Left ventricle myocardium inferior (tissue), 1 donor: ENCODE measurements at regions not wholly inside any gene's neighbourhood (a gene's known extent, or its start where the extent isn't known, plus 50 kb on each side); places are given as distances from the start of the nearest gene placed in this dataset.

Experiments used
- DNase-seq: peaks from one replicate; pipeline ENCODE4 v3.0.0-alpha.2; 2020
- H3K27ac ChIP-seq: fragments of 200-600 bp; replicated peaks from 2 replicates; pipeline ENCODE4 v1.8.0; 2021
- H3K27me3 ChIP-seq: fragments of 200-600 bp; 2 replicates; pipeline ENCODE4 v1.8.0; 2021; ENCODE audit warnings: low read depth
- H3K36me3 ChIP-seq: fragments of 200-600 bp; 2 replicates; pipeline ENCODE4 v1.8.0; 2021
- H3K4me1 ChIP-seq: fragments of 200-600 bp; 2 replicates; pipeline ENCODE4 v1.8.0; 2021
- H3K4me3 ChIP-seq: fragments of 200-600 bp; 2 replicates; pipeline ENCODE4 v1.8.0; 2021; ENCODE audit warnings: mild to moderate bottlenecking, moderate library complexity
- H3K9me3 ChIP-seq: fragments of 200-600 bp; replicated peaks from 2 replicates; pipeline ENCODE4 v1.8.0; 2021
- intact Hi-C: fragments of 100-400 bp; cut with micrococcal nuclease; formaldehyde crosslinking; loops from one replicate; pipeline ENCODE4 v1.11.0; 2022
- TF ChIP-seq, protein P1 (sequence below): fragments of 200-600 bp; IDR thresholded peaks from 2 replicates; pipeline ENCODE4 v1.8.0; 2021; ENCODE audit warnings: antibody characterized with exemption, mild to moderate bottlenecking, borderline replicate concordance
- donor health status: DM: no; HTN: yes; CAD: no; lungs with severe emphysema.

DNA sequence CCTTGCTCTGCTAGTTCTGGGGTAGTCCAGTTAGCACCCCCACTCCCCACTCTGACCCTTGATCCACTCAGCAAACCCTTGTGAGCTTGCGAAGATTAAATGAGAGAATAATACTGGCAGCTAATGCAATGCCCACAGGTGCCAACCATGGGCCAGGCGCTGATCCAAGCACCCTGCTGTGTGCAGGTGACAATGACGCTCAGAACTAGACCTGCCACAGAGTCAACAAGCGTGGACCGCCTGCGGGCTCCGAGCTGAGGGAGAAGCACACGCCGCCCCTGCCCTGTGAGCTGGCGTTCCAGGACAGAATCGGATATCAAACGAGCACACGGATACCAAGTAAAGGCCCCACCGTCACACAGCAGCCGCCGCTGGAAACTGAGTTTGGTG, 129.2 kb downstream of the FAM53A start:
- Histone ChIP-seq H3K27ac (no peak overlapping the region), H3K4me1 (peaks cover 1% of the 10 kb centered on the region), H3K9me3 (no peaks in the 10 kb centered on the region), H3K27me3 (peaks cover 84% of the 10 kb centered on the region), H3K36me3 (no peaks in the 10 kb centered on the region), H3K4me3 (no peak overlapping the region)
- intact Hi-C loops, result no loop called here
- no peak for DNase-seq
- TF ChIP-seq, protein P1, sequence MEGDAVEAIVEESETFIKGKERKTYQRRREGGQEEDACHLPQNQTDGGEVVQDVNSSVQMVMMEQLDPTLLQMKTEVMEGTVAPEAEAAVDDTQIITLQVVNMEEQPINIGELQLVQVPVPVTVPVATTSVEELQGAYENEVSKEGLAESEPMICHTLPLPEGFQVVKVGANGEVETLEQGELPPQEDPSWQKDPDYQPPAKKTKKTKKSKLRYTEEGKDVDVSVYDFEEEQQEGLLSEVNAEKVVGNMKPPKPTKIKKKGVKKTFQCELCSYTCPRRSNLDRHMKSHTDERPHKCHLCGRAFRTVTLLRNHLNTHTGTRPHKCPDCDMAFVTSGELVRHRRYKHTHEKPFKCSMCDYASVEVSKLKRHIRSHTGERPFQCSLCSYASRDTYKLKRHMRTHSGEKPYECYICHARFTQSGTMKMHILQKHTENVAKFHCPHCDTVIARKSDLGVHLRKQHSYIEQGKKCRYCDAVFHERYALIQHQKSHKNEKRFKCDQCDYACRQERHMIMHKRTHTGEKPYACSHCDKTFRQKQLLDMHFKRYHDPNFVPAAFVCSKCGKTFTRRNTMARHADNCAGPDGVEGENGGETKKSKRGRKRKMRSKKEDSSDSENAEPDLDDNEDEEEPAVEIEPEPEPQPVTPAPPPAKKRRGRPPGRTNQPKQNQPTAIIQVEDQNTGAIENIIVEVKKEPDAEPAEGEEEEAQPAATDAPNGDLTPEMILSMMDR, result no peak

DNA sequence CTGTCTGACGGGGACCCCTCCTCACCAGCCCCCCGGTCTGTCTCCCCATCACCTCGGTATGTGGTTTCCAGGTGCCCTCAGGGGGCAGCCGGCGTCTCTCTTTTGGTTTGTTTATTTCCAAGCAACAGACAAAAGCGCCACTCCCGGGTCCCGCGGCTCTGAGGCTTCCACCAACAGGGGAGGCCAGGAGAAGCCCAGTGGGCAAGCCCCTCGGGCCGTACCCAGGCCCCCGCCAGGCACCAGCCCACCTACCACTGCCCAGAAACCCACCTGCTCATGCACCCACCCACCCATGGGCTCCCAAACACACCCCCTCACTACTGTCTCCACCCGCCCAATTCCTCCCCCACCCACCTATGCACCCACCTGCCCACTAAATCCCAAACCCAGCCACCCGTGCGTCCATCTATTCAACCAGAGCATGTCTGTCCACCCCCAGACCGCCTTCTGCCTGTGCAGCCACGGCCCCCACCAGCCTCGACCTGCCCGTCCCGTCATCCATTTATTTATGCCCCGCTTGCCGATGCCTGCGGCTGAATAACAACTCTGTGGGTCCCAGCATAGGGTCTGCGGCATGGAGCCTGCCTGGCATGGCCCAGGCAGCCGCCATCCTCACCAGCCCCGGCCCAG, 129.8 kb downstream of the FAM53A start:
- H3K27me3 ChIP-seq, result peaks cover 84% of the 10 kb centered on the region
- H3K36me3 ChIP-seq, result no peaks in the 10 kb centered on the region
- TF ChIP-seq, protein P1, result no peak
- peaks cover 7% of the 10 kb centered on the region for H3K4me1 ChIP-seq
- no peak overlapping the region for H3K27ac ChIP-seq
- no peaks in the 10 kb centered on the region for H3K9me3 ChIP-seq
- DNase-seq, result no peak
- H3K4me3 ChIP-seq, result no peak overlapping the region
- intact Hi-C loops, result no loop called here

DNA sequence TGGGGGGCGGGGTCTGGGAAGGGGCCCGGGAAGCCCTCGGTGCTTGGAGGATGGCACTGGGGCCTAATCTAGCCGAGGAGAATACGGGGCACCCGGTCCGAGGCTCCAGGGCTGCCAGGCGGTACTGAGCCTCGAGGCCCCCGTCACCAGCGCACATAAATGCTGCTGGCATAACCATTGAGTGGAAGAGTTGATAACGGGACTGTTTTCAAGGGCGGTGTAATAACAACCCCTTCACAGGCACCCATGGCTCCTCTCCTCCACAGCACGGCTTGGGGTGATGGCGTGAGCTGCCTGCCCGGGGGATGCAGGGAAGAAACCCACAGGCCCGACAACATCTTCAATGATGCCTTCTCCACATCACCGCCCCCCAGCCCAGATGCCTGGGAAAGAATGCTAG, 130.7 kb downstream of the FAM53A start:
- intact Hi-C loops, result no loop called here
- DNase-seq, result no peak
- H3K4me1 ChIP-seq, result peaks cover 16% of the 10 kb centered on the region
- no peak overlapping the region for H3K27ac ChIP-seq
- no peaks in the 10 kb centered on the region for H3K36me3 ChIP-seq
- no peaks in the 10 kb centered on the region for H3K9me3 ChIP-seq
- peaks cover 81% of the 10 kb centered on the region for H3K27me3 ChIP-seq
- H3K4me3 ChIP-seq, result no peak overlapping the region
- TF ChIP-seq, protein P1, result no peak

DNA sequence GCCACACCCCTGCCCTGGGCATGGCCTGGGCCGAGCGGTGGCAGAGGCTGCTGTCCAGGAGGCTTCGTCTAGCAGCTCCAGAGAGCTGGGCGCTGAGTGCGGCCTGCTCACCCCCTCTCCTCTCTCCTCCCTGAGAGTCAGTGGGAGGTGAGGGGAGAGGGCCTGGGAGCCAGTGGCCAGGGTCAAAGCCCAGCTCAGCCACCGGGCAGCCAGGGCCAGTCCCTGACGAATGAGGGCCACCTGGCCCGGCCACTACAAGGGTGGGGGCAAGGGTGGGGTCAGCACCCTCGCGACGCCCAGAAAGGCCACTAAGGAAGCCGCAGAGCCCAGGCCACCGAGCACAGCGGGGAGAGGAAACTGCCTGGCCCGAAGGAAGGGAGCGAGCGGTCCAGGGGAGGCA, 131.7 kb downstream of the FAM53A start:
- no peak overlapping the region for H3K4me3 ChIP-seq
- no peak for DNase-seq
- TF ChIP-seq, protein P1, result no peak
- no peak overlapping the region for H3K27ac ChIP-seq
- H3K4me1 ChIP-seq, result peaks cover 16% of the 10 kb centered on the region
- H3K27me3 ChIP-seq, result peaks cover 78% of the 10 kb centered on the region
- intact Hi-C loops, result no loop called here
- H3K36me3 ChIP-seq, result no peaks in the 10 kb centered on the region
- no peaks in the 10 kb centered on the region for H3K9me3 ChIP-seq

GRCh38 chr4:1551211-1551610, 132.9 kb downstream of the FAM53A start:
- Histone ChIP-seq H3K9me3 (no peaks in the 10 kb centered on the region), H3K27ac (no peak overlapping the region), H3K36me3 (no peaks in the 10 kb centered on the region), H3K27me3 (peaks cover 66% of the 10 kb centered on the region), H3K4me3 (no peak overlapping the region), H3K4me1 (peaks cover 16% of the 10 kb centered on the region)
- no peak for DNase-seq
- TF ChIP-seq, protein P1, result no peak
- intact Hi-C loops, result no loop called here
